NCI-H774 (cell line): ENCODE measurements at regions not wholly inside any gene's neighbourhood (a gene's known extent, or its start where the extent isn't known, plus 50 kb on each side); places are given as distances from the start of the nearest gene placed in this dataset.

ENCODE experiments used
- DNase-seq: peaks from one replicate; lab custom pipeline; 2025; lab: John Stamatoyannopoulos, UW

DNA sequence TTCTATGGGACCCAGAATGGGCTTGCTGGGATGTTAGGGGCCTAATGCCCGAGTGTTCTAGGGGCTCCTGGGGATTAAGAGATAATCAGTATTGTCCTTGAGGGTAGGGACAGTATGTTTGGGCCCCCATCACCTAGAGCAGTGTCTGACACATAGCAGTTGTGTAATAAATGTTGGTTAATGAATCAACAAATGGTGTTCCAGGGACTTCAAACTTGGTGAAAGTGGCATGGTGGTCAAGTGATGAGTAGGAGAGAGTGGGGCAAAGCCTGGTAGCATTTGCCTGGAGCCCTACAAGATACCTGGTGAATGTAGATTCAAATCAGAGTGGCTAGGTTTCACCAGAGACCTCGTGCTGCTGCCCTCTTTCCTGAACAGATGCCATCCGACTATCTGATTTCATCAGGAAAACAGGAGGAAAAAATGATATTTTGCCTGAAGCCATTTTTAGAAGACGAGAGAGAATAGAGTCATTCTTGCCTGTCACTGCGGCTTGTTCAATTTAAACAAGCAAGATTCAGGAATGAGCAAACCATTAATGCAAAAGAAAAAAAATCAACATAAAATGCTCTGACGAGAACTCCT, 117.3 kb downstream of the RPL22L1 start:
- no peak for DNase-seq

DNA sequence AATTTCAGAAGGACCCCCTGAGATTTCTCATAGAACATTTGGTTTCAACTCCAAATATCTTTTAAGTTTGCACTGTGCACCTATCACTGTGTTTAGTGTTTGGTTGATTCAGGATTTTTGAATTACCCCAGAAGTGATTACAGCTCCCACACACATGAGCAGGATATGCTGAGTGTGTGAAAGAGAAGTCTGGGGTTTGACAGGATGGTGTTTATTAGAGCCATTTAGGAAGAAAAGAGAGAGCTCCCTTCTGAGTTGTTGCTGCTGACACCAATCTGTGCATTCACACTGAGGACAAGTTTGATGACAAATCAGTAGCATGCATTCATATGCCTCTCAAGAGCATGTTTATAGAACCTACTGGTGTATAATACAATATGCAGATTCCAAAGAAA, 118.1 kb downstream of the RPL22L1 start:
- DNase-seq = no peak

DNA sequence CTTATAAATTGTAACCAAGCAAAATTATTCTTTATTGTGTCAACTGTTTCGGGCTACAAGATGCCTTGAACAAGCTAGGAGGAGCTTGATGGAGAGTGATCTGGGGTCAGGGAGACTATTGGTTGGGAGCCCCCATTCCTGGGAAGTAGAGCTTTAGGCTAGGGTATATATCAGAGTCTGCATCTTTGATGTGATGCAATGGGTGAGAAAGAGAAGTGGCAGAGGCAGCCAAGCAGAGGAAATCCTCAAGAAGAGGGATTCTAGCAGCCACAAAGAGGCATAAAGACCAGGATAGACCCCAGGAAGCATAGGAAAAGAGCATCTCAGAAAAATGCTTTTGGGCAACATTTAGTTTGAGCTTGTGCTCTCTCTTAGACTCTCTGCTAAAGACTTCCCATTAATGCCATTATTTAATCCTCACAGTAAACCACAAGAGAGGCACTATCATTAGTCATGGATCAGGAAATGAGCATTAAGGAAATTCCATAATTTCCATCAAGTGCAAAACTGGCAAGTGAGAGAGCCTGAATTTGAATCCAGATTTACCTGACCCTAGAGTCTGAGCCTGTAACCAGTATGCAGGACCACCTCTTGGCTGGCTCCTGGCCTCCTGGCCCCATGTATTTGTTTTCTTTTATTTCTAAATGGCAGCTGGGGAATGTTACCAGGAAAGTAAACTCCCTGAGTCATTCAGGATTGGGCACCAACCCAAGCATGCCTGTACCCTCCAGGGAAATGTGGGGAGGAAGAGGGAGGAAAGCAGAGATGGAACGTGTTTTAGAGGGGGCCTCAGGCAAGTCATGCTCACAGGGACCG, 118.7 kb downstream of the RPL22L1 start:
- DNase-seq = peak; percentile 10

DNA sequence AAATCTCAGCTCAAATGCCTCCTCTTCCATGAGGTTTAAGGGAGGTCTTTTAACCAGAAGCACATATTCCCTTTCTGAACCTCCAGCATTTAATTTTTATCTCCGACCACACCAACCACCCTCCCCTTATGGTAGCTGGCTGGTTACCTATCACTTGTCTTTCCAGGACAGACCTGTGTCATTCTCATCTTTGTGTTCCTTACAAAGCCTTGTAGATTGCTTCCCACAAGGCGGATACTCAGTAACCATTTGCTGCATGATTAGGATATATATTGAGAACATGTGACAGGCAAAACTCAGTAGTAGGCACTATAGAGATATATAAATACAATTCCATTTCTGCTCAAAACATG, 119.5 kb downstream of the RPL22L1 start:
- no peak for DNase-seq

DNA sequence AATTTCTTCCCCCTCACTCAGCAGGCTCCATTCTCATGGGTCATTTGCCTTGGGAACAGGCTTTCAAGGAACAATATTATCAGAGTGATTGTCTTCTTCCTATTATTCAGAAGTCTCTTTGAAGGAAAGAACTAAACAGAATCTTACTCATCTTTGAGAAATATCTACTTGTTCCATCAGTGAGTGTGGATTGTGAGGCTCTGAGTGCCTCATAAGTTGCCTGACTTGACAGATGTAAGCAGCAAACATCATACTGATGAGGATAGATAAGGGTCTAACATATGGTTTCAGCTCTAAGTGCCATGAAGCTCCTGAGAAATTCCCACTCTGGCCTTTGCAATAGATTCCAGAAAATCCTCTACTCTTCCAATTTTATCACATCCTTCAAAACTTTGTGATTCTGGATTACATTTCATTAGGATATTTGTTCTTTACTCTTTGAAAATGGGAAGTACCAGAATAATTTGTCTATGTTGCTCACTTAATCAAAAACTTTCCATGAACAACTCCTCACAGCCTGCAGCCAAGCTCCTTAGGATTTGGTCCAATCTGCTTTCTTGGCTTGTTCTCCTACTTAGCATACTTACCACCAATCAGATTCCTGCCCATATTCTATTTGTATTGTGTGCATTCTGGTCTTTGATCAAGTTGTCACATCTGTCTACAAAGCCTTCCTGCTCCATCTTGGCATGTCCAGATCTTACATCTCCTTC, 120.1 kb downstream of the RPL22L1 start:
- no peak for DNase-seq

DNA sequence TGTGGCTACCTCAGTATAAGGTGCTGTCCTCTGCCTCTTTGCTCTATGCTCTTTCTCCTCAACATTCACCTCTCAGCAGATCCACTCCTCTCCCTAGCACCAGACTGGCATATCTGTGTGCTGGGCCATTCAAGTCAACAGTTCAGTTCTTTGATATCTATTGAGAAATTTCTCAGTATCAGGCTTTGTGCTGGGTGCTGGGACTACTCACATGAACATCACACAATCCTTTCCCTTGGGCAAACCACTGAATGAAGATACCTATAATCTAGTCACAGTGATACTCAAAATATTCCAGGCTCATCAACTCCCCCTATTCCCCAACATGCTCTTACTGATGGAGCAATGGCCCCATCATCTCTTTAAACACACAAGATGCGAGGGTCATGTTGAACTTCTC, 120.8 kb downstream of the RPL22L1 start:
- DNase-seq = no peak

DNA sequence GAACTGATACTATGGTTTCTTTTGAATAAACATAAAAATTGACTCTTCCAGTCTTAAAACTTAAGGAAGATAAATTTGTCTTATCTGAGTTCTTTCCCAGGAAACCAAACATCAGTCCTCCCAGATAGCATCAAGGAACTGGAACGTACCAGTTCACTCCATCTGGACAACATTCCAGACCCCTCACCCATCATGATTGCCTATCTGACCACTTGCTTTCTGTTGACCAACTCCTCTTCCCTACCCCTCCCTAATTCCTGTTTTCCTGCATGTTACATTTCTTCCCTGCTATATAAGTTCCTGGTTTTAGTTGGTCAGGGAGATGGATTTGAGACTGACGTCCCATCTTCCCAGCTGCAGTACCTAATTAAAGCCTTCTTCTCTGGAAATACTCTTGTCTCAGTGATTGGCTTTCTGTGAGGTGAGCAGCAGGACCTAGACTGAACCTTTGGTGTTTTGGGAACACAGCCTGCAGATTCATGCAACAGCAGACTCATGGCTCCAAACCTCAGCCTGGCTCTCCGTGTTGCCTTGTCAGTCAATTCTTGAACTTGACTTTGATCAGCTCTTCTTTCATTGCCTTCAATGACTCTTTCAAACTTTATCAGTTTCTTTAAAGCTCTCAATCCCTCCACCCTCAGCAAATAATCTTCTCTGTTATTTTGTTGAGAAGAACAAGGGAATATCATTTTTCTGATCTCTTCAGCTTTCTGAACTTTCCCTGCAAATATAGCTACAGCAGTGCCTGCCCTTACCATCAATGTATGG, 123.6 kb downstream of the RPL22L1 start:
- no peak for DNase-seq

DNA sequence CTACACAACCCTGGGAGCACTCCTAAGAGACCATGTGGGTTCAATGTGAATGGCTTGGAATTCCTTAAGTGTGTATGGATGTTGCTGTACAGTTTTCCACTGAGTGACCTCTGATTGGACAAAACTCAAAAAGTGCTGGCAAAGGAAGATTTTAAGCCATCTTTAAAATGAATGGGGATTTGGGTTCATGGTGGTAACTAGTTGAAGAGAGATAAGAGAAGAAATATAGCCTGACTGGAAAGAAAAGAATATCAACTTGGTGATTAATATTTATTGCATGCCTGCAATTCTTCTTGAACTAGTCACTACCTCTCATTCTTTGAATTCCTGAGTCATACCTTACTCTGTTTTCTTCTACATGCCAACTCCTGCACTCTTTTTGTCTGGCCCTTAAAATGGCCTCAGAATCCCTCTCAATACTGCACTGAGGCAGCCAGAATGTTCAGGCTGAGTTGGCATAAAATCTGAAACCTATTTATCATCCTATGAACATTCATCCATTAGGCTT, 124.7 kb downstream of the RPL22L1 start:
- DNase-seq = no peak

DNA sequence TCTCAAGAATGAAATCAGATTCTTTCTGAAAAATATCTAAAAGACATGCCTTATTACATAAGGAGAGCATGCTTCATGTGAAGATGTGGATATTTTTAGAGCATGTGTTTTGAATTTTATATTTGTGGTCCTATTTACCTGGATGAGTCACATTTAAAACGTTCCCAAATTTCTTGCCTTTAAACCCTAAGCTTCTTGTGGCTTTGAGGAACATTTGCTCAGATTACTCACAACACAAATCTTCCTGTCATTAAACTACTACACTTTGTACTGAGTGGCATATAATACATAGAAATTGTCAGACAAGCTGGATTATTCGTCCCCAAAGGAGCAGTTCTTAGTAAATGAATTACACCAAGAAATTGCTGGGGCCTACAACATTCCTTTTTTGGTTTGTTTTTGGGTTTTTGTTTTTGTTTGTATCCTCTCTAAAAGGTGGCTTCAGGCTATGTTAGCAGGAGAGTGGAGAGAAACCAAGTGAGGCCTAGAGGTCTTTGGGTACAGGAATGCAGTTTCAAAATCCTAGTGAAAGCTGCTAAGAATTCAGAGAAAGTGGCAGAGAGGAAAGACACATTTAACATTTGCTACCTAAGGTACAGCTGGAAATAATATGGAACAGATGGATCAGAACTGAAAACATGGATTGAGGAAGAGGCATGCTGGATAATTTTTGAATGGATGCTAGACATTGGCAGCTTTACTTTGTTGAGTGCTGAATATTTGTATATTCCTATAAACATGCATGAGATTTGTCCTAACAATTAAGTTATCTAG, 128.1 kb downstream of the RPL22L1 start:
- DNase-seq = no peak

DNA sequence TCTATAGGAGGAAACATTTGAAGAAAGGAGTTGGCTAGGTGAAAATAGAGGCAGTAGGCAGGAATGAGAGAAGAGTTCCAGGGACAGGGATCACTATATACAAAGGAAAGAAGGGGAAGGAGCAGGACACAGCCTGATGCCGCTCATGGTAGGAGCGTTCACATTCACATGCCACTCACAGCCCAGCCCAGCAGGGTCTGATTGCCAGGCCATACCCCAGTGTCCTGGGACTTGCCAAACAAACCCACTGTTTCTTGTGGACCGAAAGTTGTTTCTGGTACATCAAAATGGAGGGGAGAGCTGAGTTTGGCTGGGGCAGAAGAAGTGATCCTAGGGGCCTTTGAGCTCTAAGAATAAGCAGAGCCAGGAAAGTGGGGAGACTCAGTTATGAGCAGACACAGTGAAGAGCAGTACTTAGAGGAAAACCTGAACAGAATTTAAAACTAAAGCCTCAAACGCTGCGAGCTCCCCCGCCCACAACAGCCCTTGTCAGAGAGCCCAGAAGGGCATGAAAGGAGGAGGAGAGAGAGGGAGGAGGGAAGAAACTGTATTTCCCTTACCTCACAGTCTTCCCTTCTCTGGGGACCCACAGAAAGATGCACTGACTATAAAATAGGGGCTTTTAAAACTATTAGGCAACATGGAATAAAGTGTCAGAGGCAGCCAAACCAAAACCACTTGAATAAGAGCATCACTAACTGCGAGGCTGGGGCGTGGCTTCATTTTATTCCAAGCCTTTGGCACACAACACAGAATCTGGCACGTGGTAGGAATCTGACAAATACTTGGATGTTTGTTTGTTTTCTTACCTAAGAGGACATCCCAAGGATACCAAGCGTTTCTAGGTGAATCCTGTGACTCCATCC, 129.0 kb downstream of the RPL22L1 start:
- no peak for DNase-seq

DNA sequence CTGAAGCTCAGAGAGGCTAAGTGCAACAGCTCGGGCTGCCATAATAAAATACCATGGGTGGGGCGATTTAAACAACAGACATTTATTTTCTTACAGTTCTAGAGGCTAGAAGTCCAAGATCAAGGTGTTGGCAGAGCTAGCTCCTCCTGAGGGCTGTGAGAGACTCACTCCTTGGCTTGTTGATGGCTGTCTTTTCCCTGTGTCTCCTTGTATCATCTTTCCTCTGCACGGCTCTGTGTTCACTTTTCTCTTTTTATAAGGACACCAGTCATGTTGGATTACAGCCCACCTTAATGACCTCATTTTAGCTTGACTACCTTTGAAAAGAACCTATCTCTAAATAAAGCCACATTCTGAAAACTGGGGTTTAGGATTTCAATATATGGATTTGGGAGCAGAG, 129.7 kb downstream of the RPL22L1 start:
- DNase-seq = no peak

DNA sequence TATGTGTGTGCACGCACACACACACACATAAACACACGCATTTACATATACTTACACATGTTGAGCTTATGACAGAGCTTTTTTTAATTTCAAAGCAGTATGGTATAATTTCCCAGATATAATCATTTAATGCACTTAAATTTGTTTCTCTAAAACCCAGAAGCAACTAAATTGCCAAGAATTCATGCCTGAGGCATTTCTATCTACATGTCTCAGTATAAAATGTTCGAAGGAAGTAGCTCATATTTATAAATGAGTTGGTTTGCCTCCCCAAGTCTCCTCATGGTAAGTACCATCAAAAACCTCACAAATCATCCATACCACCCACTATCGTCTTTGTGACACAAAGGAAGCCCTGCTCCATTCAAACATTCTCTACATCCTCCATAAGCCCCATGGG, 130.6 kb downstream of the RPL22L1 start:
- no peak for DNase-seq

DNA sequence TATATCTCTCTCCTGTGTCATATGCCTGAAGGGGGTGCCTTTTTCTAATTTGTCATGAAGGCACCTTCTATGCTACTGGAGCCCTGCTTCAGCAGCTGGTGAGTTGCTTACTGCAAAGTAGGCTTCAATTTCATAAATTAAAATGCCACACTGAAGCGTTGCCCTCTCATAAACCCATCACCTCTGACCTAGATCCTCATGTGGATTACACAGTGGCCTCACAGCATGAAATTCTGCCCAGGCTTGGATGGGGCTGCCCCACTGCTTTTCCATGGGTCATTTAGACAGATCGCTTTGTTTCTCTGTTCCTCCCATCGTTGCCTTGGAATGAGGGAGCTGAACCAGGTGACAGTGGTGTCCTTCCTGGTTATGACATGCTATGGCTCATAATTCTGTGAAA, 131.2 kb downstream of the RPL22L1 start:
- DNase-seq = no peak

DNA sequence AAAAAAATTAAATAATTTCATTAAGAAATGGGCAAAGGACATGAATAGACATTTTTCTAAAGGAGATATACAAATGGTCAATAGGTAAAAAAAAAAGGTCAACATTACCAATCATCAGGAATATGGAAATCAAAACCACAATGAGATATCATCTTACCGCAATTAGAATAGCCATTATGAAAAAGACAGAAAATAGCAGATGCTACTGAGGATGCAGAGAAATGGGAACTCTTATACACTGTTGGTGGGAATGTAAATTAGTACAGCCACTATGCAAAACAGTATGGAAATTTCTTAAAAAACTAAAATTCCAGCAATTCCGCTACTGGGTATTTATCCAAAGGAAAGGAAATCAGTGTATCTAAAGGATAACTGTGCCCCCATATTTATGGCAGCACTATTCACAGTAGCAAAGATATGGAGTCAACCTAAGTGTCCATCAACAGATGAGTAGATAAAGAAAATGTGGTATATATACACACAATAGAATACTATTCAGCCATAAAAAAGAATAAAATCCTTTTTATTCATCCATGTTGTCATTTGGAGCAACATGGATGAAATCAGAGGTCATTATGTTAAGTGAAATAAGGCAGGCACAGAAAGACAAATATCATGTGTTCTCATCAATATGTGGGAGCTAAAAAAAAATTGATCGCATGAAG, 132.4 kb downstream of the RPL22L1 start:
- no peak for DNase-seq

DNA sequence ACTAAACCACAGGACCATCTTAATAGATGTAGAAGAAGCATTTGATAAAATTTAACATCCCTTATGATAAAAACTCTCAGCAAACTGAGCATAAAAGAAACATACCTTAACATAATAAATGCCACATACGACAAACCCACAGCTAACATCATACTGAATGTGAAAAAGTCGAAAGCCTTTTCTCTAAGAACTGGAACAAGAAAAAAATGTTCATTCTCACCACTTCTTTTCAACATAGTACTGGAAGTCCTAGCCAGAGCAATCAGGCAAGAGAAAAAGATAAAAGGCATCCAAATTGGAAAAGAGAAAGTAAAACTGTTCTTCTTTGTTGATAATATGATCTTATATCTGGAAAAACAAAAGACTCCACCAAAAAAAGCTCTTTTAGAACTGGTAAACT, 134.2 kb downstream of the RPL22L1 start:
- no peak for DNase-seq

DNA sequence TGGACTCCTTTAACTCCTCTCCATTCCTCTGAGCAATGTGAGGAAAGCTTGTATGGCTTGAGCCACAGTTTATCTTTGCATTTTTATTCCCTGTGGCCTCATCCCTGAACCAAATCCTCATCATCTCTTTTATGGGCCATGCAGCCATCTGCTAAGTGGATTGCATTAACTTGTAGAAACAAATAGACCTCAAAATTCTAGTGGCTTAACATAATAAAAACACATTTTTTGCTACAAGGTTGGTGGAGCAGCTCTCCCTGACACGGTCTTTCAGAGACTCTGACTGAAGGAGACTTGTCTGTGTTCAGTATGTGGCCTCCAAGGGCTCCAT, 135.3 kb downstream of the RPL22L1 start:
- no peak for DNase-seq

DNA sequence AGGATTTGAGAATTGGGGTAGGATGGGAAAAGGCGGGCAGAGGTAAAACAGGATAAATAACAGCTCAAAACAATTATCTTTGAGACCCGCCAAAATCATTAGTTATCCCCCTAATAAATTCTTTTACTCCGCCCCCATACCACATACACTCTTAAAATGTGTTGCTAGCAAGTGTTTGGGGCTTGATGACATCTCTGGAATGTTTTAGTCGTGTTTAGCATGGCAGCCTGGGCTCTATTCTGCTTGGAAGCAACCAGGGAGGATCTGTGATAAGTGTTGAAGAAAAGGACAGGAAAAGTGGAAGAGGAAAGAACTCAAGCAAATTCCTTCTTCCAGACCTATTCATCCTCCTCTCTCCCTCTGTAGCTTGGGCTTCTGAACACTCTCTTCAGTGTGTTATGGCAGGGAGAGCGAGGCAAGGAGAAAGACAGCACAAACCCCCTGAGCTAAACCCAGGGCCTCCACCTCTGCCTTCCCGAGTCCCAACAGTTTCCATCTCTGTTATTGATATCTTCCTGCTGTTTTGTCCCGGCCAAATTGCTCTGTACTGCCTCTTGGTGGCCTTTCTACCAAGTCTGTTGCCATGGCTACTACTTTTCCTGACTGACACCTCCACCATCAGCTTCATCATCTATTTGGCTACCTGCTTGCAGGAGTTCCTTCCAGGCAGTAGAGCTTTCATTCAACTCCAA, 135.8 kb downstream of the RPL22L1 start:
- DNase-seq = no peak

DNA sequence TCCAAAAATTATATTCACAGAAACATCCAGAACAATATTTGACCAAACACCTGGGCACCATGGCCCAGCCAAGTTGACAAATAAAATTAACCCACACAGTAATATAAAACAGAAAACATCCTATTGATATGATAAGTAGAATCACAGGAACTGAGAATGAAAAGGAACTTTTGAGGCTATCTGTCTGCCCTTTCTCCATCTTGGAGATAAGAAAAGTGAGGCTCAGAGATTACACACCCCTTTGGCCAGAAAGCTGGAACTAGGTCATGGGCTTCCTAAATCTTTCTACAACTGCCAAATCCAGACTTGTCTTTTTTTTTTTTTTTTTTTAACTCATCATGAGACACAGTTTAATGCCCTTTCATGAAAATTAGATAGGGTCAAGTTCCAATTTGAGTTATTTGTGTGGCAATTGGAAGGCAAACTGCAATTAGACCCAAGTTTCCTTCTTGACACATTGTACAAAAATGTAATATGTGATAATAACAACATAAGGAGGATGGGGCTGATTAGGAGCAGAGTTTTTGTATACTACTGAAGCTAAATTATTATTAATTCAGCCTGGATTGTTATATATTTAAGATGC, 137.2 kb downstream of the RPL22L1 start:
- DNase-seq = no peak

DNA sequence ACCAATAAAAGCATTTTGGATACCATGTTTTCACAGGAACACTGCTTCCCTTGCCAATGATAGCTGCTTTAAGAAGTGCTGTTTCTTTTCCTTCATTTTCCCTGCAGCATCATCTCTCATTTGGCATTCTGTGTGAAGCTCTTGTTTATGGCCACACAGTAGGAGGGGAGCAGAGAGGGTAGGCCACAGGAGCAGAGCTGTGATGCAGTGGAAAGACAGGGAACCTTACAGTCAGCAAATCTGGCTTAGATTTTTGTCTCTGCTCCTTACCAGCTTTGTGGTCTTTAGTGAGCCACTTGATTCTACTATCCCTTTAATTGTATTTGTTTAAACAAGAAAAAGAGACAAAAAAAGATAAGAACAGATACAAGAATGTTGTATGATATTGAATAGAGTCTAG, 138.7 kb downstream of the RPL22L1 start:
- DNase-seq = no peak
